GM12874 (cell line): ENCODE measurements at regions not wholly inside any gene's neighbourhood (a gene's known extent, or its start where the extent isn't known, plus 50 kb on each side); places are given as distances from the start of the nearest gene placed in this dataset.

Experiments used
- CTCF ChIP-seq: IDR thresholded peaks from 2 replicates; pipeline ENCODE4 v1.5.1; 2011; ENCODE audit warnings: low read depth, mild to moderate bottlenecking, control low read depth, low read length, moderate library complexity; ENCODE audit not compliant: insufficient read depth

DNA sequence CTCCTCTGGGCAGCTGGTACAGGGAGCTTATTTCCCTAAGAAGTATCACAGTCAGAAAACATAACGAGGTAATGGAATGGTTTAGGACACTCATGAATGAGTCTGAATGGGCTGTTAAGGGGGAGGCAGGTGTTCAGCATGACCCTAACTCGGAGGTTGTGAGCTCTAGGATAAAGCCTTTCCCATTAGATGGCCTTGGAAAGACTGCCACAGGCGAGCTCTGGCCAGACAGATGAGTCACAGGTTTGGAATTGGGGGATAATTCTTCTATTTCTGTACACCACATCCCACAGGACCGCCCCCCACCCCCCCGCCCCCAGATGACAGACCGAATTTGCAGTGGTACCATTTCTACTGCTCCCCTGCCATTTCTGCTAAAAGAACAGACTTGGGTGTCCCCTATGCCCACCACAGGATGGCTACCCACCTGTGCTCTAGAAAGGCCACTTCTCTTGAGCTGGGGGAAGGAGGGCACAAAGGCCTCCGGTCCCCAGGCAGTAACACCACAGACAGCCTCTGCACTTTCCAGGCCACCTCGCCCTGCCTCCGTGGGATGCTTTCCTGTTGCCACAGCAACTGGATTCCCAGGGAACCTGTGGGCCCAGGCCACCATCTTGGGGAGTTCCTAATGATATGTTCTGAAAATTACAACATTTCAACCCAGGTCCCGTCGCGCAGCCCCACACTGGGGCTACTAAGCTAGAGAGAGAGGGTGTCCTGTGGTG lies 76.7 kb downstream of the TRIM29 start:
- no peak for TF ChIP-seq CTCF

DNA sequence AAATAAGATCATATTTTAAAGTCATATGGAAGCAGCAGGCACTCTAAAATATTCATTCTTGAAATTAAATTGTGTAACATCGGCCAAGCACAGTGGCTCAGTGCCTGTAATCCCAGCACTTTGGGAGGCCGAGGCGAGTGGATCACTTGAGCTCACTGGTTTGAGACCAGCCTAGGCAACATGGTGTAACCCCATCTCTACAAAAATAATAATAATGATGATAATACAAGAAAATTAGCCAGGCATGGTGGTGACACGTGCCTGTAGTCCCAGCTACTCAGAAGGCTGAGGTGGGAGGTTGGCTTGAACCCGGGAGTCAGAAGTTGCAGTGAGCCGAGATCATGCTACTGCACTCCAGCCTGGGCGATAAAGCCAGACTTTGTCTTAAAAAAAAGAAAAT lies 77.4 kb downstream of the TRIM29 start:
- TF ChIP-seq CTCF: no peak

DNA sequence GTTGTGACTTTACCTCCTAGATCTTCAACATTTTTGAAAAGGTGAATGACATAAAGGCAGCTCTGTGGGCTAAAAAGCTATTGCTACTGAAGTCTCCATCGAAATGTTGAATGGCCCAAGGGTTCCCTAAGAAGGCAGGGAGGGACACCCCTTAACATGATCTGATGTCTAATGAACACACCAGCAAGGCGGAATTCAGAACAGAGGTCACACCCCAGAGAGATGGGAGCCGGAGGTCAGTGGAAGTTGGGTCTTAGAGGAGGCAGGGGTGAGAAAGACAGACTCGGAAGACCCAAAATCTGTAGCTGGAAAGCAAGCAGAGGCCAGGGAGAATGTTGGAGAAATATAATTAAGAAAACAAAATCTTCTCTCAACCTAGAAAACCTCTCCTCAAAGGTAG lies 79.0 kb downstream of the TRIM29 start:
- TF ChIP-seq CTCF: no peak

DNA sequence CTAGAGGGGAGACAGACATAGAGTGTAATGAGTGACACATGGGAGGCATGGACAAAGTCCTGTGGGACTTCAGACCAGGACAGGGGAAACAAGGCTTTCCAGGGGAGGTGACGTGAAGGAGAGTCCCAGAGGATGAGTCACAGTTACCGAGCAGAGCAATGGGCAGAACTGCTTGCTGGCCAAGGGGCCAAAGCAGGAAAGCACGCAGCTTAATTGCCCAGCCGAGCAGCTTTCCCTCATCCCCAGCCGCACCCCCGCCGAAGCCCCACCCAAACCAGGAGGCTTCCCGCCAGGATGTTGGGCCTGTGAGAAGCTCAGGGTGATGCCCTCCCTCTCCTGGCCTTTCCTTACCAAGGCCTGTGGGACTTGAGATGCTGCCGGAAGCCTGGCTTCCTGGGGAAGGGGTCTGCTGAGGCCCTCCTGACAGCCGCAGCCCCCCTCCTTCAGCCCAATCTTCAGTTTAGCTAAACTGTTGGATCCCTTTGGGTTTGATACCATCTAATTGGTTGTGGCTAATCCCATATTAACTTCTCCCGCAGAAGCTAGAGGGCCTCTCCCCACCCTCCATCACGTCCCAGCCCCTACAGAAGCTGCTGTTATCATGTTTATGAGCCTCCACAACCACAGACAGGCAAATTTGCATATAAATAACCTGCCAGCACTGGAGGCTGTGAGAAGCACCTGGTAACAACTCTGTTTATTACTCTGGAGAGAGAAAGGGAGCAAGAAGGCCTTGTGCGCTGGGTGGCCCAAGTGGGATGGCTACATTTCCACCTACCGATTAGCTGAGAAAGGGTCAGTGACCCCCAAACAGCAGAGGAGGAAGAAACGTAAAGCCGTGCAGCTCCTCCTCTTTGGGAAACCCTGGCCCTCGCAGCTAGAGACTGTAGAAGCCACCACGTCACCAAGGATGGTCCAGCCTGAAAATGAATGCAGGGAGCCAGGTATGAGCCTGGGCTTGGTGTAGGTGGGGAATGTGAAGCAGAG lies 80.0 kb downstream of the TRIM29 start:
- no peak for TF ChIP-seq CTCF

DNA sequence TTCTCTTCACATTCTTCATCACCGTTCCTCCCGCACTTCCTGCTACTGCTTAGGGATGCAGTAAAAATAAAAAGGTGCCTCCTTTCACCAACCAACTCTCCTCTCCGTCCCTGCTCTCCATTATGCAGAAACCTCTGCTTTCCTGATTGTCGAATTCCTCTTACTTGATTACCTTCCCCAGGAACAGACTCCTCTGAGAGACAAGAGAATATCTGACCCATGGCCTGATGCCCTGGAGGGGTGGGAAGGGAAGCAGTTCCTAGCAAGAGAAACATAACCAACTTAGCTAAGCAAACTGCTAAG lies 80.9 kb downstream of the TRIM29 start:
- TF ChIP-seq CTCF: no peak

GRCh38 chr11:120056301-120057027 lies 81.4 kb downstream of the TRIM29 start:
- no peak for TF ChIP-seq CTCF

- no peak for TF ChIP-seq CTCF
Measured at GRCh38 chr11:120055646-120056045, 82.3 kb downstream of the TRIM29 start.
